Neural cell (in vitro differentiated cells): ENCODE measurements at regions not wholly inside any gene's neighbourhood (a gene's known extent, or its start where the extent isn't known, plus 50 kb on each side); places are given as distances from the start of the nearest gene placed in this dataset.

Experiments
- H2AFZ ChIP-seq: fragments of 200-600, 300-800 bp; sonication (generic), shearing (Covaris generic); 2 replicates; pipeline ENCODE4 v1.6.0; 2014; ENCODE audit warnings: low read depth, mild to moderate bottlenecking, antibody characterized with exemption, low read length, moderate library complexity
- H3F3A ChIP-seq: fragments of 200-600 bp; shearing (Covaris generic); 2 replicates; pipeline ENCODE4 v1.6.1; 2016; ENCODE audit warnings: mild to moderate bottlenecking, moderate library complexity, mixed read lengths, antibody characterized with exemption, low read length; ENCODE audit not compliant: insufficient read depth, poor library complexity, severe bottlenecking
- H3K27ac ChIP-seq: fragments of 200-600, 300-800 bp; sonication (generic), shearing (Covaris generic); 2 replicates; pipeline ENCODE4 v1.5.1; 2014; ENCODE audit warnings: mild to moderate bottlenecking, low read length, moderate library complexity
- H3K27me3 ChIP-seq: fragments of 300-800, 200-600 bp; sonication (generic), shearing (Covaris generic); 2 replicates; pipeline ENCODE4 v1.6.0; 2014; ENCODE audit warnings: mild to moderate bottlenecking, low read depth, low read length, moderate library complexity; ENCODE audit not compliant: insufficient read depth
- H3K36me3 ChIP-seq: fragments of 300-800, 200-600 bp; sonication (generic), shearing (Covaris generic); 2 replicates; pipeline ENCODE4 v1.5.1; 2014; ENCODE audit warnings: mild to moderate bottlenecking, antibody characterized with exemption, low read length, moderate library complexity; ENCODE audit not compliant: insufficient read depth
- H3K4me2 ChIP-seq: fragments of 300-800, 200-600 bp; sonication (generic), shearing (Covaris generic); 2 replicates; pipeline ENCODE4 v1.6.0; 2014; ENCODE audit warnings: mild to moderate bottlenecking, low read length
- H3K4me3 ChIP-seq: fragments of 300-800, 200-600 bp; sonication (generic), shearing (Covaris generic); 2 replicates; pipeline ENCODE4 v1.5.1; 2014; ENCODE audit warnings: mild to moderate bottlenecking, low read length, moderate library complexity
- H3K79me2 ChIP-seq: fragments of 200-600 bp; shearing (Covaris generic); replicated peaks from 2 replicates; pipeline ENCODE4 v1.6.0; 2014; ENCODE audit warnings: mild to moderate bottlenecking, low read length, moderate library complexity; ENCODE audit not compliant: insufficient read depth
- H3K9ac ChIP-seq: fragments of 300-800, 200-600 bp; sonication (generic), shearing (Covaris generic); 2 replicates; pipeline ENCODE4 v1.6.1; 2016; ENCODE audit warnings: mild to moderate bottlenecking, low read length, mixed read lengths
- H3K9me2 ChIP-seq: fragments of 200-600 bp; shearing (Covaris generic); 2 replicates; pipeline ENCODE4 v1.6.1; 2016; ENCODE audit warnings: mild to moderate bottlenecking, low read length, mixed read lengths; ENCODE audit not compliant: insufficient read depth
- H3K9me3 ChIP-seq: fragments of 200-600, 300-800 bp; sonication (generic), shearing (Covaris generic); 2 replicates; pipeline ENCODE4 v1.6.1; 2016; ENCODE audit warnings: mild to moderate bottlenecking, mixed run types, low read length, moderate library complexity, mixed read lengths
- H4K20me1 ChIP-seq: fragments of 200-600 bp; shearing (Covaris generic); 2 replicates; pipeline ENCODE4 v1.6.1; 2016; ENCODE audit warnings: mild to moderate bottlenecking, mixed run types; ENCODE audit not compliant: insufficient read depth
- EP300 ChIP-seq: fragments of 450-650 bp; conservative IDR thresholded peaks from 2 replicates; pipeline ENCODE4 v1.6.1; 2014; ENCODE audit warnings: antibody characterized with exemption, mild to moderate bottlenecking, moderate library complexity; ENCODE audit not compliant: poor library complexity, severe bottlenecking
- EZH2 ChIP-seq: fragments of 200-600, 300-800 bp; shearing (Covaris generic), sonication (generic); IDR thresholded peaks from 2 replicates; pipeline ENCODE4 v1.6.1; 2014; ENCODE audit warnings: antibody characterized with exemption, low read length, borderline replicate concordance, mild to moderate bottlenecking; ENCODE audit not compliant: insufficient read depth, poor library complexity, severe bottlenecking
- MXI1 ChIP-seq: fragments of 450-650 bp; conservative IDR thresholded peaks from 2 replicates; pipeline ENCODE4 v1.6.1; 2014; ENCODE audit warnings: antibody characterized with exemption, mild to moderate bottlenecking; ENCODE audit not compliant: poor library complexity, severe bottlenecking
- POLR2AphosphoS5 ChIP-seq: IDR thresholded peaks from 2 replicates; pipeline ENCODE4 v1.6.1; 2012
- RAD21 ChIP-seq: fragments of 450-650 bp; conservative IDR thresholded peaks from 2 replicates; pipeline ENCODE4 v1.6.1; 2014; ENCODE audit warnings: antibody characterized with exemption, mild to moderate bottlenecking, moderate library complexity
- SMC3 ChIP-seq: fragments of 450-650 bp; conservative IDR thresholded peaks from 2 replicates; pipeline ENCODE4 v1.6.1; 2014; ENCODE audit warnings: antibody characterized with exemption, mild to moderate bottlenecking, moderate library complexity; ENCODE audit not compliant: poor library complexity
- TAF1 ChIP-seq: IDR thresholded peaks from 2 replicates; pipeline ENCODE4 v1.6.1; 2012; ENCODE audit warnings: low read depth
- TF ChIP-seq, protein P1 (sequence below): fragments of 450-650 bp; IDR thresholded peaks from 2 replicates; pipeline ENCODE4 v1.5.1; 2014; ENCODE audit warnings: antibody characterized with exemption, mild to moderate bottlenecking, moderate library complexity; ENCODE audit not compliant: poor library complexity, severe bottlenecking
- TF ChIP-seq, protein P2 (sequence below): IDR thresholded peaks from 2 replicates; pipeline ENCODE4 v1.6.1; 2012; ENCODE audit warnings: borderline replicate concordance

DNA sequence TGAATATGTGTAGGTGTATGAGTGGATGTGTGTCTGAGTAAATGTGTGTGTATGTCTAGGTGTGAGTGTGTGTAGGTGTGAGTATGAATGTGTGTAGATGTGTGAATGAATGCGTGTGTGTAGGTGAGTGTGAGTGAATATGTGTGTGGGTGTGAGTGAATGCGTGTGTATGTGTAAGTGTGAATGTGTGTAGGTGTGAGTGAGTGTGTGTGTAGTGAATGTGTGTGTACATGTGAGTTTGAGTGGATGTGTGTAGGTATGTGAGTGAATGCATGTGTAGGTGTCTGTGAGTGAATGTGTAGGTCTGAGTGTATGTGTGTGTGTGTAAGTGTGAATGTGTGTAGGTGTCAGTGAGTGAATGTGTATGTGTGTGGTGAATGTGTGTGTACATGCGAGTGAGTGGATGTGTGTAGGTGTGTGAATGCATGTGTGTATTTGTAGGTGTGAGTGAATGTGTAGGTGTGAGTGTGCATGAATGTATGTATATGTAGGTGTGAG, 201.0 kb upstream of the ZNF536 start:
- H3K36me3 ChIP-seq = no peaks in the 10 kb centered on the region
- H3K79me2 ChIP-seq = no peaks in the 10 kb centered on the region
- H3K9me3 ChIP-seq = no peaks in the 10 kb centered on the region
- H4K20me1 ChIP-seq = no peaks in the 10 kb centered on the region
- H3K9me2 ChIP-seq = no peaks in the 10 kb centered on the region
- no peak for TF ChIP-seq EZH2
- no peak for TF ChIP-seq MXI1
- TF ChIP-seq RAD21 = no peak
- TF ChIP-seq, protein P1, sequence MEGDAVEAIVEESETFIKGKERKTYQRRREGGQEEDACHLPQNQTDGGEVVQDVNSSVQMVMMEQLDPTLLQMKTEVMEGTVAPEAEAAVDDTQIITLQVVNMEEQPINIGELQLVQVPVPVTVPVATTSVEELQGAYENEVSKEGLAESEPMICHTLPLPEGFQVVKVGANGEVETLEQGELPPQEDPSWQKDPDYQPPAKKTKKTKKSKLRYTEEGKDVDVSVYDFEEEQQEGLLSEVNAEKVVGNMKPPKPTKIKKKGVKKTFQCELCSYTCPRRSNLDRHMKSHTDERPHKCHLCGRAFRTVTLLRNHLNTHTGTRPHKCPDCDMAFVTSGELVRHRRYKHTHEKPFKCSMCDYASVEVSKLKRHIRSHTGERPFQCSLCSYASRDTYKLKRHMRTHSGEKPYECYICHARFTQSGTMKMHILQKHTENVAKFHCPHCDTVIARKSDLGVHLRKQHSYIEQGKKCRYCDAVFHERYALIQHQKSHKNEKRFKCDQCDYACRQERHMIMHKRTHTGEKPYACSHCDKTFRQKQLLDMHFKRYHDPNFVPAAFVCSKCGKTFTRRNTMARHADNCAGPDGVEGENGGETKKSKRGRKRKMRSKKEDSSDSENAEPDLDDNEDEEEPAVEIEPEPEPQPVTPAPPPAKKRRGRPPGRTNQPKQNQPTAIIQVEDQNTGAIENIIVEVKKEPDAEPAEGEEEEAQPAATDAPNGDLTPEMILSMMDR = no peak
- TF ChIP-seq, protein P2, sequence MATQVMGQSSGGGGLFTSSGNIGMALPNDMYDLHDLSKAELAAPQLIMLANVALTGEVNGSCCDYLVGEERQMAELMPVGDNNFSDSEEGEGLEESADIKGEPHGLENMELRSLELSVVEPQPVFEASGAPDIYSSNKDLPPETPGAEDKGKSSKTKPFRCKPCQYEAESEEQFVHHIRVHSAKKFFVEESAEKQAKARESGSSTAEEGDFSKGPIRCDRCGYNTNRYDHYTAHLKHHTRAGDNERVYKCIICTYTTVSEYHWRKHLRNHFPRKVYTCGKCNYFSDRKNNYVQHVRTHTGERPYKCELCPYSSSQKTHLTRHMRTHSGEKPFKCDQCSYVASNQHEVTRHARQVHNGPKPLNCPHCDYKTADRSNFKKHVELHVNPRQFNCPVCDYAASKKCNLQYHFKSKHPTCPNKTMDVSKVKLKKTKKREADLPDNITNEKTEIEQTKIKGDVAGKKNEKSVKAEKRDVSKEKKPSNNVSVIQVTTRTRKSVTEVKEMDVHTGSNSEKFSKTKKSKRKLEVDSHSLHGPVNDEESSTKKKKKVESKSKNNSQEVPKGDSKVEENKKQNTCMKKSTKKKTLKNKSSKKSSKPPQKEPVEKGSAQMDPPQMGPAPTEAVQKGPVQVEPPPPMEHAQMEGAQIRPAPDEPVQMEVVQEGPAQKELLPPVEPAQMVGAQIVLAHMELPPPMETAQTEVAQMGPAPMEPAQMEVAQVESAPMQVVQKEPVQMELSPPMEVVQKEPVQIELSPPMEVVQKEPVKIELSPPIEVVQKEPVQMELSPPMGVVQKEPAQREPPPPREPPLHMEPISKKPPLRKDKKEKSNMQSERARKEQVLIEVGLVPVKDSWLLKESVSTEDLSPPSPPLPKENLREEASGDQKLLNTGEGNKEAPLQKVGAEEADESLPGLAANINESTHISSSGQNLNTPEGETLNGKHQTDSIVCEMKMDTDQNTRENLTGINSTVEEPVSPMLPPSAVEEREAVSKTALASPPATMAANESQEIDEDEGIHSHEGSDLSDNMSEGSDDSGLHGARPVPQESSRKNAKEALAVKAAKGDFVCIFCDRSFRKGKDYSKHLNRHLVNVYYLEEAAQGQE = no peak
- no peak for TF ChIP-seq SMC3
- TF ChIP-seq EP300 = no peak
- H2AFZ ChIP-seq = no peak overlapping the region
- no peak overlapping the region for H3K27ac ChIP-seq
- no peak overlapping the region for H3K4me2 ChIP-seq
- no peaks in the 10 kb centered on the region for H3K27me3 ChIP-seq
- no peak overlapping the region for H3K9ac ChIP-seq
- H3K4me3 ChIP-seq = no peak overlapping the region
- H3F3A ChIP-seq = no peaks in the 10 kb centered on the region

DNA sequence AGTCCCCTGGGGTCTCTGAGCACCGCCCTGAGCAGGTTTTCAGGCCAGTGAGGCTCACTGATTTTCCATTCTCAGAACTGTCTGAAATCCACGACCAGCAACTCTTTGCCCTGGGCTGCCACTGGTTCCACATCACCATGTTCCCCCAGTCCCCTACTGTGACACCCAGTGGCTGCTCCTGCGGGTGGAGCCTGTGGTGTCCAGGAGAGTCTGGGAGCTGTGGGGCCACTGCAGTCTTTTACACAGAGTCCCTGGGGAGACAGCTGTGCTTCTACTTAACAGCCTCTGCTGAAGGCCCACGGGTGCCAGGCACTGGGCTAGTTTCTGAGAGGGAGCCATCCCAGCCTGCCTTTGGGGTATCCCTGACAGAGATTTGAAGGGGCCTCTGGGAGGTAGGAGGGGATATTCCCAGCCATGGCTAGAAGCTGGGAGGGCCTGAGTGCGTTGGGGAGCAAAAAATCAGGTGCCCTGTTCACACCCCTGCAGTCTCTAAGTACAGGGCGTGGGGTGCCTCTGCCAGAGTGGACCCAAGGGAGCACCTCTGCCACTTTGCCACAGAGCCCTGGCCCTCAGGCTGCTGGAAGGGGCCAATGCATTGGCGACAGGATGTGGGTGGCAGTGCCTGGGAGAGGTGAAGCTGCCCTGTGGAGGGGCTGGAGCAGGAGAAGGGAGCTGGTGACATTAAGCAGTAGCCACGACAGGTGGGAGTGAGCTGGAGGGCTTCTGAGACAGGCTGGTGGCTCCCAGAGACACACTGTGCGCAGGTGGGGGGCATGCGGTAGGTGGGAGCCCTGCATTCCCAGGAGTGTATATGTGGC, 200.2 kb upstream of the ZNF536 start:
- H3K4me3 ChIP-seq = no peak overlapping the region
- H3K27me3 ChIP-seq = no peaks in the 10 kb centered on the region
- no peaks in the 10 kb centered on the region for H4K20me1 ChIP-seq
- TF ChIP-seq, protein P1 = no peak
- TF ChIP-seq SMC3 = no peak
- TF ChIP-seq, protein P2 = no peak
- TF ChIP-seq POLR2AphosphoS5 = no peak
- TF ChIP-seq TAF1 = no peak
- TF ChIP-seq EP300 = no peak
- TF ChIP-seq MXI1 = no peak
- TF ChIP-seq RAD21 = no peak
- TF ChIP-seq EZH2 = no peak
- H3K4me2 ChIP-seq = no peak overlapping the region
- no peak overlapping the region for H3K9ac ChIP-seq
- no peaks in the 10 kb centered on the region for H3K9me2 ChIP-seq
- H2AFZ ChIP-seq = no peak overlapping the region
- H3F3A ChIP-seq = no peaks in the 10 kb centered on the region
- no peaks in the 10 kb centered on the region for H3K9me3 ChIP-seq
- H3K27ac ChIP-seq = no peak overlapping the region
- no peaks in the 10 kb centered on the region for H3K79me2 ChIP-seq
- no peaks in the 10 kb centered on the region for H3K36me3 ChIP-seq
